ENCODE measurements at regions not wholly inside any gene's neighbourhood (a gene's known extent, or its start where the extent isn't known, plus 50 kb on each side); places are given as distances from the start of the nearest gene placed in this dataset.
A peak's percentile ranks its signal among the peaks of the same experiment; 100 is the strongest.

GRCh38 chr14:100469632-100470522 lies 117.3 kb downstream of the BEGAIN start:
- H3K27me3 Mint-ChIP-seq (ENCODE audit: unreplicated experiment), result peaks cover 8% of the 10 kb centered on the region
- H3K36me3 Mint-ChIP-seq (ENCODE audit: low read depth, unreplicated experiment), result peaks cover 7% of the 10 kb centered on the region
- H3K4me3 Mint-ChIP-seq (ENCODE audit: unreplicated experiment), result peak overlapping the region; percentile 40
- no peaks in the 10 kb centered on the region for H3K9me3 Mint-ChIP-seq (ENCODE audit: unreplicated experiment)
- no peak for TF ChIP-seq CTCF (IDR thresholded peaks at IDR 0.05; ENCODE audit: unreplicated experiment)
- H3K27ac Mint-ChIP-seq (ENCODE audit: unreplicated experiment), result peak overlapping the region; percentile 7
- peaks cover 4% of the 10 kb centered on the region for H3K4me1 Mint-ChIP-seq (ENCODE audit: unreplicated experiment)
- no peak for DNase-seq (ENCODE audit: low spot score)

- Mint-ChIP-seq H3K27ac (ENCODE audit: unreplicated experiment) (no peak overlapping the region), H3K4me1 (ENCODE audit: unreplicated experiment) (peaks cover 4% of the 10 kb centered on the region), H3K4me3 (ENCODE audit: unreplicated experiment) (no peak overlapping the region), H3K36me3 (ENCODE audit: low read depth, unreplicated experiment) (peaks cover 7% of the 10 kb centered on the region), H3K27me3 (ENCODE audit: unreplicated experiment) (peaks cover 8% of the 10 kb centered on the region), H3K9me3 (ENCODE audit: unreplicated experiment) (no peaks in the 10 kb centered on the region)
- TF ChIP-seq CTCF (IDR thresholded peaks at IDR 0.05; ENCODE audit: unreplicated experiment), result no peak
- no peak for DNase-seq (ENCODE audit: low spot score)
Measured at GRCh38 chr14:100470523-100470897, 116.7 kb downstream of the BEGAIN start.

GRCh38 chr14:100471441-100472093 lies 115.7 kb downstream of the BEGAIN start:
- no peak overlapping the region for H3K27ac Mint-ChIP-seq (ENCODE audit: unreplicated experiment)
- no peak for DNase-seq (ENCODE audit: low spot score)
- no peaks in the 10 kb centered on the region for H3K9me3 Mint-ChIP-seq (ENCODE audit: unreplicated experiment)
- no peak overlapping the region for H3K4me3 Mint-ChIP-seq (ENCODE audit: unreplicated experiment)
- peaks cover 6% of the 10 kb centered on the region for H3K27me3 Mint-ChIP-seq (ENCODE audit: unreplicated experiment)
- no peak for TF ChIP-seq CTCF (IDR thresholded peaks at IDR 0.05; ENCODE audit: unreplicated experiment)
- no peaks in the 10 kb centered on the region for H3K4me1 Mint-ChIP-seq (ENCODE audit: unreplicated experiment)
- peaks cover 7% of the 10 kb centered on the region for H3K36me3 Mint-ChIP-seq (ENCODE audit: low read depth, unreplicated experiment)

GRCh38 chr14:100472094-100472455 lies 115.1 kb downstream of the BEGAIN start:
- TF ChIP-seq CTCF (IDR thresholded peaks at IDR 0.05; ENCODE audit: unreplicated experiment), result no peak
- no peaks in the 10 kb centered on the region for H3K4me1 Mint-ChIP-seq (ENCODE audit: unreplicated experiment)
- H3K9me3 Mint-ChIP-seq (ENCODE audit: unreplicated experiment), result no peaks in the 10 kb centered on the region
- H3K4me3 Mint-ChIP-seq (ENCODE audit: unreplicated experiment), result no peak overlapping the region
- no peak overlapping the region for H3K27ac Mint-ChIP-seq (ENCODE audit: unreplicated experiment)
- H3K27me3 Mint-ChIP-seq (ENCODE audit: unreplicated experiment), result peaks cover 6% of the 10 kb centered on the region
- DNase-seq (ENCODE audit: low spot score), result no peak
- peaks cover 7% of the 10 kb centered on the region for H3K36me3 Mint-ChIP-seq (ENCODE audit: low read depth, unreplicated experiment)

- H3K27ac Mint-ChIP-seq (ENCODE audit: unreplicated experiment), result no peak overlapping the region
- no peak for TF ChIP-seq CTCF (IDR thresholded peaks at IDR 0.05; ENCODE audit: unreplicated experiment)
- H3K9me3 Mint-ChIP-seq (ENCODE audit: unreplicated experiment), result no peaks in the 10 kb centered on the region
- H3K4me1 Mint-ChIP-seq (ENCODE audit: unreplicated experiment), result no peaks in the 10 kb centered on the region
- peaks cover 7% of the 10 kb centered on the region for H3K36me3 Mint-ChIP-seq (ENCODE audit: low read depth, unreplicated experiment)
- H3K4me3 Mint-ChIP-seq (ENCODE audit: unreplicated experiment), result no peak overlapping the region
- DNase-seq (ENCODE audit: low spot score), result no peak
- H3K27me3 Mint-ChIP-seq (ENCODE audit: unreplicated experiment), result peaks cover 6% of the 10 kb centered on the region
Measured at GRCh38 chr14:100472491-100472890, 114.7 kb downstream of the BEGAIN start.

All from endothelial cell (in vitro differentiated cells).